Activated T-helper 1 cell treated with Interleukin-2 at 50 U/mL for 16 hours (primary cell): ENCODE measurements at regions not wholly inside any gene's neighbourhood (a gene's known extent, or its start where the extent isn't known, plus 50 kb on each side); places are given as distances from the start of the nearest gene placed in this dataset.

Experiments used
- DNase-seq: peaks from one replicate; pipeline ENCODE4 v3.0.0-alpha.2; 2020; ENCODE audit warnings: low read depth

GRCh38 chr5:109917154-109917546, 227.4 kb downstream of the MAN2A1 start:
- DNase-seq = no peak

- no peak for DNase-seq
Observed at GRCh38 chr5:109917966-109918365, 228.2 kb downstream of the MAN2A1 start.

- DNase-seq = no peak
Observed at GRCh38 chr5:109920736-109921135, 231.0 kb downstream of the MAN2A1 start.

- peak; percentile 46 for DNase-seq
Observed at GRCh38 chr5:109921735-109922380, 232.1 kb downstream of the MAN2A1 start.

DNA sequence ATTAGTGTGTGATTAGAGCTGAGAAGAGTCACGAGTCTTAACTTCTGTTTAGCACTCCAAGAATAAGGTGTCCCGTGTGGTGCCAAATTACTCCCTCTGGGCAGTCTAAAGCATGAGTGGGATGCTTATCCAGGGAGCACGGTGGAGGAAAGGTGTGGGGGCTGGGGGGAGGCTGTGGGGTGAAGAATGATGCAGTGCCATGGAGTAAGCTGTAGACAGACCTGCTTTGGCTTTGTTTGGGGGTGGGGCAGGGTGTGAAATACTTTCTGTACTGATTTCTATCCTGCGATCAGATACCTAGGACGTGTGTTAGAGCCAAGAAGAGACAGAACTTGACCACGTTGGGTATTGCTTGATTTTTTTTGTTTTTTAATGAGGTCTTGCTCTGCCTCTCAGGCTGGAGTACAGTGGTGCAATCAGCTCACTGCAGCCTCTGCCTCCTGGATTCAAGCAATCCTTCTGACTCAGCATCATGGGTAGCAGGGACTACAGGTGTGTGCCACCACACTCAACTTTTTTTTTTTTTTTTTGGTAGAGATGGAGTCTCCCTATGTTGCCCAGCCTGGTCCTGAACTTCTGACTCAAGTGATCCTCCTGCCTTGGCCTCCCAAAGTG, 232.8 kb downstream of the MAN2A1 start:
- no peak for DNase-seq

DNA sequence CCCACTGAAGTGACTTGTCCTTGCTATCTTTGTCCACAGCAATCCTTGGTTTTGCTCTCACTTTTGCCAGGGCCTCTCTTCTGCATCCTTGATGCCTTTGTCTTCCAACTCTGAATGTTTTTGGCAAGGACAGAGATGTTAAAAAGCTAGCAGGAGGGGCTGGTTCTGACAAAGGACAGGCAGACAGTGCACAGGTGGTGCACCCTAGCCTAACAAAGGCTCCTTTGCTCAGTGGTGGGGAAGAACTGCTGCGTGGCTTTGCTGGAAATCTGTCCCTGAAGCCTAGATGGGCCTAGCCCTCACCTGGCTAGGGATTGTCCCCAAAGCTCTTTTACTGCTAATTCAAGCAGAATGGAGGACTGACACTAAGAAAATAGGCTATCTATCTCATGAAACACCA, 233.5 kb downstream of the MAN2A1 start:
- DNase-seq = no peak

DNA sequence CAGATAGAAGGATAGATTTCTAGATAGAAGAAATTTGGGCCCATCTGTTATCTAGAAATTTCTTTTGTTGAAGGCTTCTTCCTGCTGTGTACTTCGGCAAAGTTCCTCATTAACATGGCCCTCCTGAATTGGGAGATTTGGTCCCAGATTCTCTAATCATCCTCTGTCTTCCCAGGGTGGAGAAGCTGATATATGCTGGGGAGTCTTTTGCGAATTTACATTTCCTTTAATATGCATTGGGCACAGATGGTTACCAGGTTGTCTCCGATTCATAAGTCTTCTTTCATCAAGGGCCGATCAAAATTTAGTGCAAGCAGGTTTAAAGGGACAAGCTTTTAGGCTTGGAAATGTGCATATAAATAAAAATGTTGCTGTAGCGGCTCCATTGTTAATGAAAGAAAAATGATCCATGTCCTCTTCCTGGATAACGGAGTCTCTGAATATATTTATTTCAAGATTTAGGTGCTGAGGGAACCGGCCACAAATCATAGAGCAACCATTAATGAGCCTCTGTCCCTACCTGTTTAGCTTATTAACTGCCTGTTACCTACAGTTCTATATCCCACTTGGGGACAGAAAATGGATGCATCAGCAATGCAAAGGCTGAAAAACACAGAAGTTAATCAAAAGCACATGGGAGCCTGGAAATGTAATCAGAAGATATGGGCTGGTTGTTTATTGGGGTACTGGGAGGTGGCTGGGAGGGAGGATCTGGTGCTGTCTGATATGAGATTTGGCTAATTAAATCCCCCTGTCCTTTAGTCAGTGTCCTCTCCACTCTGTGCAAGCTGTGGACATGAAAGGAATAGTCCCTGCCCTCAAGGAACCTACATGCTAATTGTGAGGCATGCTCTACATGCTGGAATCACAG, 234.7 kb downstream of the MAN2A1 start:
- no peak for DNase-seq

DNA sequence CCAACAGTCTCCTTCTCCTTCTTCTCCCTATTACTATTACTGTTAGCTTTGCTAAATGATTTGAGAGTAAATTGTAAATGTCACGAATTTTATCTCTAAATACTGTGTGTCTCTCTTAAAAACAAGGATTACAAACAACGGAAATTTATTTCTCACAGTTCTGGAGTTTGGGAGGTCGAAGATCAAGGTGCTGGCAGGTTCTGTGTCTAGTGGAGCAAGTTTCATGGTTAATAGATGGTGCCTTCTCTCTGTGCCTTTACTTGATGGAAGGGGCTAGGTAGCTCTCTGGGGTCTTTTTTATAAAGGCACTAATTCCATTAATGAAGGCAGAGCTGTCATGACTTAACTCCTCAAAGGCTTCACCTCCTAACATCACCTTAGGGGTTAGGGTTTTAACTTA, 237.9 kb downstream of the MAN2A1 start:
- no peak for DNase-seq

- no peak for DNase-seq
Observed at GRCh38 chr5:109928046-109928445, 238.3 kb downstream of the MAN2A1 start.

- DNase-seq = no peak
Observed at GRCh38 chr5:109928811-109929210, 239.1 kb downstream of the MAN2A1 start.

GRCh38 chr5:109929376-109929775, 239.6 kb downstream of the MAN2A1 start:
- no peak for DNase-seq

DNA sequence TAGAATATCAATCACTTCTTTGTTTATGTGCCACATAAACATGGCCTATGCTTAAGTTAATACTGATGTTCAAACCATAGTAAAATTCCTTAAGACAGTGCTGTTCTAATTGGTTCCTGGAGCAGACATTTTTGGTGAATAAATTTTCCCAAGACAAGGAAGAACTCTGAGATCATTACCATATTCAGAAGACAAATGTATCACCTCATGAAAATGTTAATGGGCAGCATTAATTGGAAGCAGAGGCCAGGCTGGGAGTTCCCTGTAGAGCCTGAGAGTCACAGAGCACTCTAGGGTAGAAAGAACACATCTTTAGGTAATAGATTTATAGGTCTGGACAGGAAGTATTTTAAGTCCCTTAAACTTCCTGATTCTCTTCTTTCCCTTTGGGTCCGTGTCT, 240.2 kb downstream of the MAN2A1 start:
- DNase-seq = no peak

DNA sequence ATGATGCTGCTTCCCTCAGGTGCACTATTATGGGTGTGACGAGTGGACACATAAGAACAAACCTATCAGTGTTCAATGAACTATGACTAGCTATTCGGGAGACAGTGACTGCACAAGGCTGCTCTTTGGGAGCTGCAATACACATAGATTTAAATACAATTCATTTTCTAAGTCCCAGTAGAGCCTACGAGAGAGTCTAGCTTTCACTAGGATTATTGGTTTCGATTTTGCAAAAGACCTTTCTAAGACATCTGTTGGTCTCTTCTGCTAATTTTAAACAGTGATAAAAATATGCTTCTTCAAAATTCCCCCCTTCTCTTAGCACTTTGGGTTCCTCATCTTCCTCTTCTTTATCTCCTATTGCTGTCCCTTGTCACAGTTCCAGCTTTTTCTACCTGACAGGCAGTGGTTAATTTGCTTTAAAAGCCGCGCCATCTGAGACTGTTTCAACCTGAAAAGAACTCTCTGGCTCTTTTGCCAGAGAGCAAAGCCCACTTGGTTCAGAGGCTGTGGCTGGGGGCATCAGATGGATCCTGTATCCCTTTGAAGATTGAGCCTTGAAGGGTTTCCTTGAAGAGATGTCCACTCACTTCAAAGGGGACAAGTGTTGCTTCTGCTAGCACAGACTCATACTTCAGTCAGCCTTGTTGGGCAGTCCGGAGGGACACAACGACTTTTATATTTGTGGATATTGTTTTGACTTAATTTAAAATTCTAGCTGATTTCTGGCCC, 241.5 kb downstream of the MAN2A1 start:
- DNase-seq = no peak

DNA sequence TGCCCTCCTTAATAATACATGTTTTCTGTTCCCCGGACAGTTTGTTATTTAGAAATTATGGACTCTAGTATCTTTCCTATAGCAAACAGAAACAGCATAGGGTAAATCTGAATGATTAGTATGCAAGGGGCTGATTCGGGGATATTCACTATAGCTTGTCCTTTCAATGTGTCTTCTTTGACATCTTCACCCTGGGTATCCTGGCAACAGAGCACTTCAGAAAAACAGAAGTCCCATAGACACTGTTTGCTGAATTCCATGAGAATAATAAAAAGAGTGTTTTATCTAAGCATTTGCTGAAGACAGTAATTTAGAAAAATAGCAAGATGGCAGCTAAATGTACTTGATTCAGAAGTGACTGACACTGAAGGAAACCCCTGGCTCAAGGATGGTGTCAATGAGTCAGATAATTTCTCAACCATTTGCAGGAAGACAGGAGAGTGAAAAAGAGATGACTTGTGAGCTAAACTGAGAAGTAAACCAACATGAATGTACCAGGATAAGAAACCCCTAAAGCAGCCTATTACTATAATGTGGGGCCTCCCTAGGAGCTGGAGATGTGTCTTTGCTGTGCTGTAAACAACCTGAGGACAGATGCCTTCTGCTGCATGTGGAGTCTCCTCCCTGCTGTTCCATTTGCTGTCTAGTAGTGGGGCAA, 246.2 kb downstream of the MAN2A1 start:
- DNase-seq = no peak

DNA sequence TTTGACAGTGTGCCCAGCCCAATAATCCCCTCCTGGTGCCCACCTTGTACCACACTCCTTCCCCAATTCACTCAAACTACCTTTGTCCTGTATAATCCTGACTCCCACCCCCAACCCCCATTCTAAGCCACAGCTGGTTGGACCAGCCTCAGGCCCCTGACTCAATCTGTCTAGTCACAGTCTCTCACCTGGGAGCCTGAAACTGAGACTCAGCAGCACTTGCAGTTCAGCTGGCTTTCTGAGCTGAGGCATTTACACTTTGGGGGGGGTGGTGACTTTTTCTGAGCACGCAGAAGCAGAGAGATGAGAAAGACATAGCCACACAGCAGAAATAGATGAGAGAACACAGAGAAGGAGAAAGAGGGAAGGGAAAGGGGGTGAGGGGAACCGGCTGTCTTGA, 247.3 kb downstream of the MAN2A1 start:
- no peak for DNase-seq

GRCh38 chr5:109937951-109938350, 248.2 kb downstream of the MAN2A1 start:
- no peak for DNase-seq

GRCh38 chr5:109938453-109938852, 248.7 kb downstream of the MAN2A1 start:
- DNase-seq = no peak

GRCh38 chr5:109939116-109939682, 249.5 kb downstream of the MAN2A1 start:
- no peak for DNase-seq

DNA sequence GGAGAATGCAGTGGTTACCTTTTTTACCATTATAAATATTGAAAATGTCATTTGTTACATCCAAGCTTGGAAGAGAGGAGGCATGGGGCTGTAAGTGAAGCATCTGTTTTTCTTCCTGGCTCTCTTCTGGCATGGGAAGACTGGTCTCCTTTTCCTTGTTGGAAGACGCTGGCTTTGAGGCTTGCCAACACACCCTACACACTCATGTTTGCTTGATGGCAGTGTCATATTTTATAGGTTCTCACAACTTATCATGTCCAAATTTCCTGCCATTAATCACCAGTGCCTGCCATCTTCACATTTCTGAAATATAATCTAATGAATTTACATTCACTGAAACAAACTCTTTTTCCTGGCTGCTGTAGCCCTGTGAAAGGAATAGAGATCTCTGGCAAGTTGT, 252.9 kb downstream of the MAN2A1 start:
- no peak for DNase-seq

GRCh38 chr5:109943701-109944235, 254.0 kb downstream of the MAN2A1 start:
- no peak for DNase-seq

DNA sequence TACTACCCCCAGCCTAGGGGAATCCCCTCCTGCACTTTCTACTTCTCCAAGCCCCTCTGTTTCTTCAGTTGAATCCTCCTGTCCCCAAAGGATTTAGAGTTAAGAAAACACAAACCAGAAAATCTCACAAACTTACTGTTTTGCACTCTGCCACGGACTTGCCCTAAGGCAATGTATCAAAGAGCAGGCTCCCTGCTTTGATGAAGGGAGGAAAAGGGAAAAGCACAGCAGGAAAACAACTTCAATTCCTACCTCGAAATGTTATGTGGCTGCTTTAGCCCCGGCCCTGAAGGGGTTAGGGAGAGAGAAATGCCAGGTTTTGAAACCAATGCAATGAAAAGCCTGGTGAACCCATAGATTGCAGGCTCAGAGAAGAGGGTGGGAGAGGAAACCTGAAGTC, 254.7 kb downstream of the MAN2A1 start:
- DNase-seq = no peak
